B cell (primary cell): ENCODE measurements at regions not wholly inside any gene's neighbourhood (a gene's known extent, or its start where the extent isn't known, plus 50 kb on each side); places are given as distances from the start of the nearest gene placed in this dataset.

Experiments used
- ATAC-seq: fragments of 200-7000 bp; cut with Tn5 transposase; one replicate; pipeline ENCODE4 v1.10.0; 2021; ENCODE audit warnings: low read depth, mild to moderate bottlenecking, moderate number of reproducible peaks, moderate library complexity
- CTCF ChIA-PET: fragments of 350-600 bp; sonication (Branson Sonifier 250); formaldehyde crosslinking; loops from one replicate; lab custom pipeline; 2021; ENCODE audit warnings: antibody characterized with exemption, inconsistent platforms; lab: Charles Lee
- POLR2A ChIA-PET: fragments of 350-600 bp; sonication (Branson Sonifier 250); formaldehyde crosslinking; loops from one replicate; lab custom pipeline; 2021; ENCODE audit warnings: antibody characterized with exemption; lab: Charles Lee
- DNase-seq: peaks from one replicate; pipeline ENCODE4 v3.0.0; 2013
- H2AFZ ChIP-seq: 2 replicates; pipeline ENCODE4 v1.6.1; 2012; ENCODE audit warnings: mild to moderate bottlenecking, low read depth, low read length; ENCODE audit not compliant: insufficient read depth, poor library complexity, severe bottlenecking
- H3K27ac ChIP-seq, 2 donors: 1 replicate in 1 of 2; 2 replicates in 1 of 2; pipeline ENCODE4 v1.5.1; 2012 to 2013; ENCODE audit warnings: low read length in 2 of 2, mild to moderate bottlenecking in 2 of 2, moderate library complexity in 1 of 2
- H3K27me3 ChIP-seq, 4 experiments: fragments of 200-600 bp in 1 of 4; sonication (generic) in 1 of 4; replicated peaks in 1 of 4; 1 replicate in 2 of 4; 2 replicates in 2 of 4; pipeline versions ENCODE4 v1.6.1 to v1.7.0; 2013 to 2016; ENCODE audit warnings: low read length in 3 of 4, mild to moderate bottlenecking in 2 of 4, mixed read lengths in 1 of 4, moderate library complexity in 1 of 4; ENCODE audit not compliant: insufficient read depth in 4 of 4, control insufficient read depth in 3 of 4; ENCODE audit errors: control extremely low read depth in 1 of 4
- H3K36me3 ChIP-seq, 2 experiments: replicated peaks in 1 of 2; 1 replicate in 1 of 2; 2 replicates in 1 of 2; pipeline versions ENCODE4 v1.6.1 to v1.7.1; 2013; ENCODE audit warnings: low read length in 1 of 2; ENCODE audit not compliant: insufficient read depth in 2 of 2, control insufficient read depth in 1 of 2; ENCODE audit errors: control extremely low read depth in 1 of 2, extremely low read depth in 1 of 2
- H3K4me1 ChIP-seq, 2 donors: fragments of 200-600 bp in 1 of 2; sonication (generic) in 1 of 2; 1 replicate in 1 of 2; 2 replicates in 1 of 2; pipeline versions ENCODE4 v1.5.1 to v1.6.1; 2013 to 2017; ENCODE audit warnings: low read length in 2 of 2; ENCODE audit not compliant: control insufficient read depth in 2 of 2, insufficient read depth in 2 of 2
- H3K4me2 ChIP-seq: replicated peaks from 2 replicates; pipeline ENCODE3; 2012; ENCODE audit warnings: mild to moderate bottlenecking, low read depth, low read length; ENCODE audit not compliant: poor library complexity, severe bottlenecking
- H3K4me3 ChIP-seq, 5 experiments: fragments of 200-600 bp in 1 of 5; sonication (generic) in 1 of 5; 1 replicate in 3 of 5; 2 replicates in 2 of 5; pipeline versions ENCODE4 v1.5.1 to v1.7.0; 2011 to 2016; ENCODE audit warnings: low read length in 4 of 5, mild to moderate bottlenecking in 4 of 5, low read depth in 2 of 5, control low read depth in 1 of 5, moderate library complexity in 1 of 5; ENCODE audit not compliant: insufficient read depth in 1 of 5; ENCODE audit errors: control extremely low read depth in 1 of 5, extremely low read depth in 1 of 5
- H3K79me2 ChIP-seq: fragments of 200-600 bp; sonication (generic); one replicate; pipeline ENCODE4 v1.6.0; 2016; ENCODE audit warnings: low read length; ENCODE audit not compliant: control insufficient read depth, insufficient read depth
- H3K9ac ChIP-seq: fragments of 200-600 bp; sonication (generic); 2 replicates; pipeline ENCODE4 v1.6.1; 2017; ENCODE audit warnings: mild to moderate bottlenecking, low read length, moderate library complexity
- H3K9me3 ChIP-seq, 3 donors: one replicate each; pipeline versions ENCODE4 v1.6.1 to v1.7.1; 2013; ENCODE audit warnings: low read length in 2 of 3; ENCODE audit not compliant: control insufficient read depth in 2 of 3, insufficient read depth in 1 of 3; ENCODE audit errors: control extremely low read depth in 1 of 3
- H4K20me1 ChIP-seq: 2 replicates; pipeline ENCODE4 v1.6.0; 2012; ENCODE audit warnings: mild to moderate bottlenecking, low read length; ENCODE audit not compliant: insufficient read depth, control insufficient read depth, poor library complexity, severe bottlenecking
- H3K27ac Mint-ChIP-seq: one replicate; pipeline ENCODE4 v1.8.0; 2021; ENCODE audit warnings: mixed read lengths
- H3K27me3 Mint-ChIP-seq: one replicate; pipeline ENCODE4 v1.8.0; 2021; ENCODE audit warnings: mixed read lengths
- H3K4me1 Mint-ChIP-seq: one replicate; pipeline ENCODE4 v1.8.0; 2021; ENCODE audit warnings: mixed read lengths
- H3K4me3 Mint-ChIP-seq: one replicate; pipeline ENCODE4 v1.8.0; 2021; ENCODE audit warnings: mixed read lengths
- H3K9me3 Mint-ChIP-seq: one replicate; pipeline ENCODE4 v1.8.0; 2022; ENCODE audit warnings: mixed read lengths; ENCODE audit not compliant: insufficient read depth
- CTCF ChIP-seq: fragments of 200-600 bp; IDR thresholded peaks from one replicate; pipeline ENCODE4 v1.8.0; 2022; ENCODE audit warnings: antibody characterized with exemption, mild to moderate bottlenecking
- EZH2 ChIP-seq: IDR thresholded peaks from 2 replicates; pipeline ENCODE4 v1.6.1; 2012; ENCODE audit warnings: borderline replicate concordance, low read depth, mild to moderate bottlenecking, moderate library complexity, low read length; ENCODE audit not compliant: insufficient read depth, poor library complexity, severe bottlenecking
- WGBS: methylation state at CpG from one replicate; pipeline ENCODE4 v1.1.5; 2013; ENCODE audit warnings: missing lambda C conversion rate; ENCODE audit not compliant: insufficient coverage; 5-methylcytosine and 5-hydroxymethylcytosine counted together
- intact Hi-C: fragments of 100-400 bp; cut with micrococcal nuclease; formaldehyde crosslinking; loops from one replicate; pipeline ENCODE4 v1.10.0; 2022

- no peak overlapping the region for H3K9ac ChIP-seq
- ChIA-PET POLR2A (no interaction called here), CTCF (no interaction called here)
- no peaks in the 10 kb centered on the region for H3K27me3 Mint-ChIP-seq
- TF ChIP-seq CTCF: no peak
- TF ChIP-seq EZH2: no peak
- H3K4me1 ChIP-seq: no peaks in the 10 kb centered on the region
- H3K4me1 Mint-ChIP-seq: no peaks in the 10 kb centered on the region
- H3K9me3 Mint-ChIP-seq: no peaks in the 10 kb centered on the region
- no peaks in the 10 kb centered on the region for H3K79me2 ChIP-seq
- H3K4me3 ChIP-seq: no peak overlapping the region
- no peak overlapping the region for H3K4me3 Mint-ChIP-seq
- intact Hi-C loops: no loop called here
- no peak overlapping the region for H3K27ac Mint-ChIP-seq
- H3K27ac ChIP-seq: no peak overlapping the region
- H3K27me3 ChIP-seq: no peaks in the 10 kb centered on the region
- DNase-seq (no peak), ATAC-seq (no peak)
- H2AFZ ChIP-seq: no peak overlapping the region
- no peaks in the 10 kb centered on the region for H3K36me3 ChIP-seq
- H3K9me3 ChIP-seq: no peaks in the 10 kb centered on the region
- H3K4me2 ChIP-seq: no peak overlapping the region
- H4K20me1 ChIP-seq: no peaks in the 10 kb centered on the region
- WGBS: 92% methylated on average over 2 of the region's 4 CpGs
Observed at GRCh38 chr18:27239669-27240068, 54.6 kb upstream of the CHST9 start.

GRCh38 chr18:27235218-27235870 is 50.2 kb upstream of the CHST9 start:
- Histone ChIP-seq H3K27ac (no peak overlapping the region), H2AFZ (no peak overlapping the region), H3K4me1 (no peaks in the 10 kb centered on the region), H3K4me2 (no peak overlapping the region), H3K9ac (no peak overlapping the region), H3K27me3 (no peaks in the 10 kb centered on the region), H3K36me3 (no peaks in the 10 kb centered on the region), H4K20me1 (no peaks in the 10 kb centered on the region), H3K9me3 (no peaks in the 10 kb centered on the region), H3K79me2 (no peaks in the 10 kb centered on the region), H3K4me3 (no peak overlapping the region)
- intact Hi-C loops: no loop called here
- Mint-ChIP-seq H3K4me3 (no peak overlapping the region), H3K27ac (no peak overlapping the region), H3K9me3 (no peaks in the 10 kb centered on the region), H3K4me1 (no peaks in the 10 kb centered on the region), H3K27me3 (no peaks in the 10 kb centered on the region)
- TF ChIP-seq CTCF (no peak), EZH2 (no peak)
- ChIA-PET POLR2A (no interaction called here), CTCF (no interaction called here)
- WGBS: 95% methylated on average over 2 of the region's 4 CpGs
- DNase-seq: no peak
- no peak for ATAC-seq
